A549 (cell line): ENCODE measurements at regions not wholly inside any gene's neighbourhood (a gene's known extent, or its start where the extent isn't known, plus 50 kb on each side); places are given as distances from the start of the nearest gene placed in this dataset.

Source experiments
- ATAC-seq, 2 experiments: fragments of 200-7000 bp in 1 of 2; fragments of >200 bp in 1 of 2; cut with Nextera tagmentation in 1 of 2; cut with Tn5 transposase in 1 of 2; 3 replicates each; pipeline versions ENCODE4 v1.8.0 to v1.9.1; 2018 to 2020; ENCODE audit warnings: mild to moderate bottlenecking in 1 of 2, moderate library complexity in 1 of 2
- CTCF ChIA-PET: fragments of 300-600 bp; sonication (Branson Sonifier 250); formaldehyde crosslinking; extraction: SDS; loops from one replicate; lab custom pipeline; 2021; ENCODE audit warnings: antibody characterized with exemption, inconsistent platforms; lab: Yijun Ruan, JAX
- POLR2A ChIA-PET: fragments of 350-600 bp; formaldehyde crosslinking; extraction: SDS; loops from one replicate; lab custom pipeline; 2021; ENCODE audit warnings: antibody characterized with exemption, inconsistent platforms; lab: Yijun Ruan, JAX
- DNase-seq, 2 experiments: peaks; one replicate each; pipeline versions ENCODE4 v3.0.0 to v3.0.0-alpha.2; 2011 to 2016; ENCODE audit warnings: low read depth in 1 of 2, low spot score in 1 of 2
- FAIRE-seq: peaks from 2 replicates; lab custom pipeline; 2011; peaks lifted over from hg19 to GRCh38; lab: Jason Lieb, UNC
- H3K27ac ChIP-seq, 2 experiments: fragments of >200 bp; sonication (Bioruptor Twin); formaldehyde crosslinking; 3 replicates each; pipeline ENCODE4 v1.5.1; 2016 to 2017
- H3K4me1 ChIP-seq: fragments of >200 bp; sonication (Bioruptor Twin); formaldehyde crosslinking; 3 replicates; pipeline ENCODE4 v1.6.1; 2016
- H3K4me2 ChIP-seq: fragments of >200 bp; sonication (Bioruptor Twin); formaldehyde crosslinking; 3 replicates; pipeline ENCODE4 v1.6.1; 2016
- H3K4me3 ChIP-seq: fragments of >200 bp; sonication (Bioruptor Twin); formaldehyde crosslinking; 3 replicates; pipeline ENCODE4 v1.5.1; 2016
- H3K9me3 ChIP-seq: fragments of >200 bp; sonication (Bioruptor Twin); formaldehyde crosslinking; 3 replicates; pipeline ENCODE4 v1.6.1; 2016
- BCL3 ChIP-seq: fragments of >200 bp; sonication (Bioruptor Twin); formaldehyde crosslinking; IDR thresholded peaks from 3 replicates; pipeline ENCODE4 v1.6.1; 2016
- BHLHE40 ChIP-seq: IDR thresholded peaks from 2 replicates; pipeline ENCODE4 v1.6.1; 2012; ENCODE audit warnings: low read depth, low read length, inconsistent platforms
- CBX2 ChIP-seq: fragments of 200-600 bp; sonication (generic); IDR thresholded peaks from 2 replicates; pipeline ENCODE4 v1.6.1; 2016; ENCODE audit warnings: low read depth, mild to moderate bottlenecking, borderline replicate concordance
- CBX8 ChIP-seq: fragments of 200-600 bp; sonication (generic); IDR thresholded peaks from 2 replicates; pipeline ENCODE4 v1.6.1; 2016
- CHD2 ChIP-seq: fragments of 150-350 bp; IDR thresholded peaks from 2 replicates; pipeline ENCODE4 v1.6.1; 2014; ENCODE audit warnings: low read length; ENCODE audit not compliant: partially characterized antibody
- EHF ChIP-seq: fragments of 250-450 bp; sonication (Bioruptor Pico); IDR thresholded peaks from 2 replicates; pipeline ENCODE4 v1.5.0; 2020; ENCODE audit warnings: mild to moderate bottlenecking
- EP300 ChIP-seq, 2 experiments: fragments of >200 bp; sonication (Bioruptor Twin); formaldehyde crosslinking; IDR thresholded peaks; 2 replicates in 1 of 2; 3 replicates in 1 of 2; pipeline ENCODE4 v1.6.1; 2016 to 2017
- ESRRA ChIP-seq: fragments of 150-350 bp; IDR thresholded peaks from 2 replicates; pipeline ENCODE4 v1.6.1; 2014; ENCODE audit warnings: mild to moderate bottlenecking, low read length, borderline replicate concordance
- FOSB ChIP-seq: fragments of 250-450 bp; sonication (Bioruptor Pico); IDR thresholded peaks from 2 replicates; pipeline ENCODE4 v1.5.0; 2020; ENCODE audit warnings: mild to moderate bottlenecking, moderate library complexity
- FOXS1 ChIP-seq: fragments of 250-450 bp; sonication (Bioruptor Pico); IDR thresholded peaks from 2 replicates; pipeline ENCODE4 v1.5.0; 2020; ENCODE audit warnings: mild to moderate bottlenecking, moderate library complexity
- HES2 ChIP-seq: fragments of >200 bp; sonication (Bioruptor Twin); formaldehyde crosslinking; IDR thresholded peaks from 2 replicates; pipeline ENCODE4 v1.6.1; 2016
- HOXB13 ChIP-seq: fragments of 250-450 bp; sonication (Bioruptor Pico); IDR thresholded peaks from 2 replicates; pipeline ENCODE4 v1.5.0; 2020; ENCODE audit warnings: low read depth, mild to moderate bottlenecking, moderate library complexity
- JUN ChIP-seq, 2 experiments: fragments of >200 bp; sonication (Bioruptor Twin); formaldehyde crosslinking; IDR thresholded peaks; 2 replicates in 1 of 2; 3 replicates in 1 of 2; pipeline ENCODE4 v1.6.1; 2016 to 2017
- JUNB ChIP-seq: fragments of >200 bp; sonication (Bioruptor Twin); formaldehyde crosslinking; IDR thresholded peaks from 2 replicates; pipeline ENCODE4 v1.6.1; 2016
- KDM1A ChIP-seq: fragments of 200-600 bp; sonication (generic); IDR thresholded peaks from 2 replicates; pipeline ENCODE4 v1.6.1; 2016; ENCODE audit warnings: low read depth, mild to moderate bottlenecking
- KDM5A ChIP-seq: fragments of 200-600 bp; sonication (generic); IDR thresholded peaks from 2 replicates; pipeline ENCODE4 v1.6.1; 2016; ENCODE audit warnings: antibody characterized with exemption, mild to moderate bottlenecking
- MAFK ChIP-seq: fragments of 450-650 bp; IDR thresholded peaks from 2 replicates; pipeline ENCODE4 v1.6.1; 2014; ENCODE audit not compliant: partially characterized antibody
- NFE2L2 ChIP-seq: fragments of 150-350 bp; conservative IDR thresholded peaks from 2 replicates; pipeline ENCODE4 v1.6.1; 2014; ENCODE audit warnings: low read length
- NR3C1 ChIP-seq: fragments of >200 bp; sonication (Bioruptor Twin); formaldehyde crosslinking; IDR thresholded peaks from 3 replicates; pipeline ENCODE4 v1.6.1; 2017
- PHF8 ChIP-seq: fragments of 200-600 bp; sonication (generic); IDR thresholded peaks from 2 replicates; pipeline ENCODE4 v1.6.1; 2016; ENCODE audit warnings: low read depth, mild to moderate bottlenecking, antibody characterized with exemption, moderate library complexity, borderline replicate concordance
- POLR2A ChIP-seq: IDR thresholded peaks from 2 replicates; pipeline ENCODE4 v1.6.1; 2012; ENCODE audit warnings: mild to moderate bottlenecking, low read length
- POLR2AphosphoS2 ChIP-seq: conservative IDR thresholded peaks from 2 replicates; pipeline ENCODE4 v1.6.1; 2012; ENCODE audit warnings: low read length, improper control_type of control experiment, inconsistent platforms
- RCOR1 ChIP-seq: fragments of 150-350 bp; IDR thresholded peaks from 2 replicates; pipeline ENCODE4 v1.6.1; 2014; ENCODE audit warnings: antibody characterized with exemption, low read length, low read depth
- RNF2 ChIP-seq: fragments of 200-600 bp; sonication (generic); IDR thresholded peaks from 2 replicates; pipeline ENCODE4 v1.6.1; 2016; ENCODE audit warnings: low read depth, mild to moderate bottlenecking, antibody characterized with exemption, moderate library complexity, borderline replicate concordance
- TFCP2L1 ChIP-seq: fragments of 250-450 bp; sonication (Bioruptor Pico); IDR thresholded peaks from 2 replicates; pipeline ENCODE4 v1.5.0; 2021; ENCODE audit warnings: mild to moderate bottlenecking
- TP53 ChIP-seq: fragments of 250-450 bp; sonication (Bioruptor Pico); IDR thresholded peaks from 2 replicates; pipeline ENCODE4 v1.5.0; 2021; ENCODE audit warnings: mild to moderate bottlenecking, moderate library complexity
- USF2 ChIP-seq: fragments of 450-650 bp; IDR thresholded peaks from 2 replicates; pipeline ENCODE4 v1.6.1; 2014; ENCODE audit warnings: antibody characterized with exemption
- ZC3H11A ChIP-seq: fragments of 450-650 bp; IDR thresholded peaks from 2 replicates; pipeline ENCODE4 v1.6.1; 2014; ENCODE audit warnings: antibody characterized with exemption, mild to moderate bottlenecking
- ZFP36 ChIP-seq: fragments of 450-650 bp; IDR thresholded peaks from 2 replicates; pipeline ENCODE4 v1.6.1; 2014; ENCODE audit warnings: borderline replicate concordance; ENCODE audit not compliant: partially characterized antibody
- ZNF302 ChIP-seq: fragments of 250-450 bp; sonication (Bioruptor Pico); IDR thresholded peaks from 2 replicates; pipeline ENCODE4 v1.9.0; 2021; ENCODE audit warnings: inconsistent platforms, mild to moderate bottlenecking, moderate library complexity
- ZSCAN20 ChIP-seq: fragments of 250-450 bp; sonication (Bioruptor Pico); IDR thresholded peaks from 2 replicates; pipeline ENCODE4 v1.8.0; 2022; ENCODE audit warnings: mild to moderate bottlenecking, moderate library complexity
- WGBS: methylation state at CpG from one replicate; pipeline ENCODE4 v1.1.6; 2017; ENCODE audit errors: missing lambda C conversion rate; 5-methylcytosine and 5-hydroxymethylcytosine counted together
- TF ChIP-seq, protein P1 (sequence below): IDR thresholded peaks from 2 replicates; pipeline ENCODE4 v1.6.1; 2012
- TF ChIP-seq, protein P2 (sequence below): fragments of 250-450 bp; sonication (Bioruptor Pico); IDR thresholded peaks from 2 replicates; pipeline ENCODE4 v1.5.0; 2020; ENCODE audit warnings: low read depth, mild to moderate bottlenecking, moderate library complexity

DNA sequence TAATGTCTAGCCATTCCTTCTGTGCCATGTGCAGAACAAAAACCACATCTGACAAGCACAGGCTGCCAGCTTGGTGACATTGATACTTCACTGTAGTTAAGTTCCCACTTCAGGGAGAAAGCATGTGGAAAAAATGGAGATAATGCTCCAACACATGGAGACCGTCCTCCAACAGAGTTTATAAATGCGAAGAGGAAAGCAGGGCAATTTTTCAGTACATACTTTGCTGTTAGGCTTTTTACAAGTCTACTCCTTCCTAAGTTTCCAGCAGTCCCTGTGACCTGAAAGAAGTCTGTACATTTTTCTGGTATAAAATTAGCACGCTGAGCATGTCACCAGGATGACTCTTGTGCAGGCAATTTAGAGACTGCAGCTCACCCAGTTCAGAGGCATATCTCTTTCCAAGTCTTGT, 766.9 kb upstream of the IGFBP7 start:
- FAIRE-seq (no peak), DNase-seq (no peak), ATAC-seq (no peak)
- no peaks in the 10 kb centered on the region for H3K4me1 ChIP-seq
- ChIA-PET POLR2A (no interaction called here), CTCF (no interaction called here)
- no peak overlapping the region for H3K4me2 ChIP-seq
- no peak overlapping the region for H3K4me3 ChIP-seq
- TF ChIP-seq USF2 (no peak), HOXB13 (CRISPR knock-in tag) (no peak), TP53 (CRISPR knock-in tag) (no peak), FOXS1 (CRISPR knock-in tag) (no peak), BHLHE40 (no peak), KDM1A (no peak), ZC3H11A (no peak), JUN (IDR thresholded peaks at IDR 0.05) (no peak), KDM5A (no peak), TFCP2L1 (no peak), POLR2AphosphoS2 (no peak), POLR2A (no peak)
- WGBS = 32% methylated on average over 3 of the region's 3 CpGs
- H3K9me3 ChIP-seq = no peaks in the 10 kb centered on the region
- no peak overlapping the region for H3K27ac ChIP-seq

- H3K4me3 ChIP-seq = no peak overlapping the region
- no peak for FAIRE-seq
- no peaks in the 10 kb centered on the region for H3K9me3 ChIP-seq
- ChIA-PET POLR2A (no interaction called here), CTCF (no interaction called here)
- H3K4me2 ChIP-seq = no peak overlapping the region
- H3K4me1 ChIP-seq = no peaks in the 10 kb centered on the region
- no peak overlapping the region for H3K27ac ChIP-seq
- no peak for ATAC-seq
- 12% methylated on average over 2 of the region's 2 CpGs for WGBS
- no peak for DNase-seq
- TF ChIP-seq, protein P1, sequence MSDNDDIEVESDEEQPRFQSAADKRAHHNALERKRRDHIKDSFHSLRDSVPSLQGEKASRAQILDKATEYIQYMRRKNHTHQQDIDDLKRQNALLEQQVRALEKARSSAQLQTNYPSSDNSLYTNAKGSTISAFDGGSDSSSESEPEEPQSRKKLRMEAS = no peak
- TF ChIP-seq PHF8 (no peak), ESRRA (no peak), KDM5A (no peak), FOSB (no peak), KDM1A (no peak), CBX8 (no peak), CHD2 (no peak), BHLHE40 (no peak), EHF (CRISPR knock-in tag) (no peak), NFE2L2 (no peak), BCL3 (no peak), CBX2 (no peak), RNF2 (no peak)
Measured at GRCh38 chr4:57875829-57876392, 765.7 kb upstream of the IGFBP7 start.

- H3K27ac ChIP-seq = no peak overlapping the region
- no peak overlapping the region for H3K4me2 ChIP-seq
- DNase-seq (no peak), ATAC-seq (no peak), FAIRE-seq (no peak)
- WGBS = 0% methylated on average over 2 of the region's 2 CpGs
- no peaks in the 10 kb centered on the region for H3K4me1 ChIP-seq
- ChIA-PET CTCF (no interaction called here), POLR2A (no interaction called here)
- no peak overlapping the region for H3K4me3 ChIP-seq
- no peaks in the 10 kb centered on the region for H3K9me3 ChIP-seq
- no peak for TF ChIP-seq ZSCAN20 (CRISPR knock-in tag)
- no peak for TF ChIP-seq RCOR1
- TF ChIP-seq, protein P2, sequence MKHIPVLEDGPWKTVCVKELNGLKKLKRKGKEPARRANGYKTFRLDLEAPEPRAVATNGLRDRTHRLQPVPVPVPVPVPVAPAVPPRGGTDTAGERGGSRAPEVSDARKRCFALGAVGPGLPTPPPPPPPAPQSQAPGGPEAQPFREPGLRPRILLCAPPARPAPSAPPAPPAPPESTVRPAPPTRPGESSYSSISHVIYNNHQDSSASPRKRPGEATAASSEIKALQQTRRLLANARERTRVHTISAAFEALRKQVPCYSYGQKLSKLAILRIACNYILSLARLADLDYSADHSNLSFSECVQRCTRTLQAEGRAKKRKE (CRISPR knock-in tag) = no peak
- TF ChIP-seq EP300 (IDR thresholded peaks at IDR 0.05) = no peak
- TF ChIP-seq HES2 = no peak
- TF ChIP-seq ZNF302 (CRISPR knock-in tag) = no peak
- TF ChIP-seq HOXB13 (CRISPR knock-in tag) = no peak
- TF ChIP-seq NR3C1 = no peak
- no peak for TF ChIP-seq BCL3
- no peak for TF ChIP-seq MAFK
- no peak for TF ChIP-seq ZFP36
- TF ChIP-seq JUNB = no peak
- TF ChIP-seq ZC3H11A = no peak
- TF ChIP-seq CHD2 = no peak
Measured at GRCh38 chr4:57866468-57867171, 756.4 kb upstream of the IGFBP7 start.
